Activated CD8-positive, alpha-beta memory T cell treated with anti-CD3 and anti-CD28 coated beads, Interleukin-2, amount 50 U/mL, for 24 hours (primary cell): ENCODE measurements at regions not wholly inside any gene's neighbourhood (a gene's known extent, or its start where the extent isn't known, plus 50 kb on each side); places are given as distances from the start of the nearest gene placed in this dataset.
"Not testable (repeated sequence)": the region's sequence is repeated elsewhere in the genome, so short reads cannot be mapped to it uniquely, and the experiment has no call there.

Experiments
- DNase-seq: peaks from one replicate; pipeline ENCODE4 v3.0.0-alpha.2; 2020; ENCODE audit errors: extremely low read depth

- DNase-seq, result no peak
Measured at GRCh38 chr1:234920136-234920842, 208.3 kb downstream of the TOMM20 start.

GRCh38 chr1:234918961-234919761 lies 209.5 kb downstream of the TOMM20 start:
- DNase-seq, result no peak

- no peak for DNase-seq
Measured at GRCh38 chr1:234918181-234918841, 210.3 kb downstream of the TOMM20 start.

- no peak for DNase-seq
Measured at GRCh38 chr1:234917495-234918180, 211.0 kb downstream of the TOMM20 start.

- no peak for DNase-seq
Measured at GRCh38 chr1:234916840-234917239, 211.8 kb downstream of the TOMM20 start.

DNA sequence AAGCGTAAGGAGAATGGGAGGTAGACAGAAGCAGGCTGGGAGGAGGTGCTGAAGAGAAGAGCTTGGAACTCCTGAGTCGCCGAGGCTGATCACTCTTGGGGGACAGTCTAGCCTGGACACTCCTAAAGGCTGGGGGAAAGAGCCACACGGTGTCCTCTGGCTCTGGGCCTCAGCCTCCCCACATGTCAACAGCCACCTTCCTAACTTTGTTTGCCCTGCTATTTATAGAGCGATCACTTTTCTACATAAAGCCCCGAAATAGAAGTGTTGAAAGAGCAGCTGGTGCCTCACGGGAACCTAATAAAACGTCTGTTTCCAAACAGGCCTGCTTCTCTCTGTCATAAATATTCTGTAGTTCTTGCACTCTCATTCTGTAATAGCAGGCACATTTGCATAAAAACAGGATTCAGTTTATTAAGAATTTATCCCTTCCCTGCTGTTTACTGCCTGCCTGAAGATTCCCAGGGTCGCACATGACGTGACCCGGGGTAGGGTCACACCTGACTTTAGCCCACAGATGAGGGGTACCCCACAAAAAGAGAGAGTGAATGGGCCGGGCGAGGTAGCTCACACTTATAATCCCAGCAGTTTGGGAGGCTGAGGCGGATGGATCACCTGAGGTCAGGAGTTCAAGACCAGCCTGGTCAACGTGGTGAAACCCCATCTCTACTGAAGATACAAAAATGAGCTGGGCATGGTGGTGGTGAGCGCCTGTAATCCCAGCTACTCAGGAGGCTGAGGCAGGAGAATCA lies 212.5 kb downstream of the TOMM20 start:
- no peak for DNase-seq

DNA sequence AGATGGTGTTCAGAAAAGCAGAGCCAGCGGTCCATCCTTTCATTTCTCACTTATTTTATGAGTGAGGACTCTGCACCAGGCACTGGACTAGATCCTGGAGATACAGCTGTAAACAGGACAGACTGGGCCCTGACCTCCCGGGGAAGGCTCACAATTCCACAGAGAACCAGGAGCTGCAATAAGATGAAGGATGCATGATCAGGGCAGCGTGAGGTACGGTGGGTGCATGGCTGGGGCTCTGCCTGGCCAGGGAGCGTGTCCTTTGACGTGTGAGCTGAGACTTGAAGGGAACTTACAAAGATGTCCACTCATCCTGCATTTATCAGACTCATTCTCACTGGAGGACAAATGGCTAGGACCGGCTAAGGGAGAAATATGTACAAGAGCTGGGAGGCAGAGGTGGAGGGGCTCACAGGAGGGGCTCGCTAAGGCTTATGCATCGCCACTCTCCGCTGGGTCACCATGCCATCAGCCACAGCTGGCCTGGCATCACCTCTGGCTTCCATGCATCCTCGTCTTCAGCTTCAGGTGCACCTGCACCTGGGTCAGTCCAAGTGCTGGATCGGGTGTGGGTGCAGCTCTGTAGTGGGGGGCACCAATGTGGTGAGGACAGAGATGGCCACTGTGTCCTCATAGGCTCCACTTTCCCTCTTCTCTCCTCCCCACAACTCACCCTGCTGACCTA lies 213.9 kb downstream of the TOMM20 start:
- DNase-seq, result no peak

DNA sequence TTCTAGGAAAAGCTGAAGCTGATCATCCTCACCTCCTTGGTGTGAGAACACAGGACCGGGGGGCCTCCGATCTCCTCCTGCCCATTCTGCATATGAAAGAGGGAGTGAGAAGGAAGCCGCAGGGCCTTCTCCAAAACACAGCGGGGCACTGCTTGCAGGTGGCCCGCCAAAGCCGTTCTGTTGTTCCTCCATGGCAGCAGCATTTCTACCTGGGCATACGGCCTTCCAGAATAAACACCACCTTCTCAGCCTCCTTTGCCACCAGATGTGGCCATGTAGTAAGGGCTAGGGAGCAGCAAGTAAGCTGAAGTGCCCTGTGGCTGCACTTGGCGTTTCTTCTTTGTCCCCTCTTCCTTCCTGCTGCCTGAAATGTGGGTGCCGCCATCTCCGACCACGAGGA lies 214.9 kb downstream of the TOMM20 start:
- no peak for DNase-seq

- no peak for DNase-seq
Measured at GRCh38 chr1:234913278-234913649, 215.4 kb downstream of the TOMM20 start.

DNA sequence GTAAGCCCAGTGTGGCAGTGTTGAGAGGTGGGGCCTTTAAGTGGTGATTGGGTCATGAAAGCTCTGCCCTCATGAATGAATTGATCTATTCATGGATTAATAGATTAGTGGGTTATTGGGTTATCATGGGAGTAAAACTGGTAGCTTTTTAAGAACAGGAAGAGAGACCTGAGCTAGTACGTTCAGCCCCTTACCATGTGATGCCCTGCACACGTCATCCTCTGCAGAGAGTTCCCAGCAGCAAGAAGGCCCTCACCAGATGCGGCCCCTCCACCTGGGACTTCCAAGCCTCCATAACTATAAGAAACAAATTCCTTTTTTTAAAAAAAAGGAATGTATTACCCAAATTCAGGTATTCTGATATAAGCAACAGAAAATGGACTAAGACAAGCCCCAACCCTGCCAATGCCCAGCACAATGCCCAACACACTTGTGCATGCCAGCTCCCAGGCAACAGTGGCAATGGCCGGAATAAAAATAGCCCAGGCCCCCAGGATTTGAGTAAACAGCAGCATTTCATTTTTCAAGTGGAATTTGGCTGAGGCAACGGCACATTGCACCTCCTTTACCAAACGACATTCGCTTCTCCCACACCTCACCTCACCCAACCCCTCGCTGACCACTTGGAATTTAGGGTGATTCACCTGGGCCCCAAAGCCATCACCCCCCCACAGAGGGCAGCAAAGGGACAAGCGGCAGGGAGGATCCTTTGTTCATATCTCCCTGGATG lies 215.9 kb downstream of the TOMM20 start:
- DNase-seq, result no peak

GRCh38 chr1:234911787-234912186 lies 216.8 kb downstream of the TOMM20 start:
- no peak for DNase-seq

GRCh38 chr1:234911136-234911535 lies 217.5 kb downstream of the TOMM20 start:
- DNase-seq, result not testable (repeated sequence)

DNA sequence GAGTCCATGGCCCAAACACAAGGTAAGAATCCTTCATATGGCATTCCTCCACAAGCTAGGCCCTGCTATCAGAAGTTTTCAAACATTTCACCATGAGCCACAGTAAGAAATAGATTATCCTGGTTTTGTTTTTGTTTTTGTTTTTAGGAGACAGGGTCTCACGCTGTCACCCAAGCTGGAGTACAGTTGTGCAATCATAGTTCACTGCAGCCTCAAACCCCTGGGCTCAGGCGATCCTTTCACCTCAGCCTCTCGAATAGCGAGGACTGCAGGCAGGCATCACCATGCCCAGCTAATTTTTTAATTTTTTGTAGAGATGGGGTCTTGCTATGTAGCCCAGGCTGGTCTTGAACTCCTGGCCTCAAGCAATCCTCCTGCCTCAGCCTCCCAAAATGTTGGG lies 218.8 kb downstream of the TOMM20 start:
- DNase-seq, result no peak

- no peak for DNase-seq
Measured at GRCh38 chr1:234909307-234909810, 219.3 kb downstream of the TOMM20 start.

DNA sequence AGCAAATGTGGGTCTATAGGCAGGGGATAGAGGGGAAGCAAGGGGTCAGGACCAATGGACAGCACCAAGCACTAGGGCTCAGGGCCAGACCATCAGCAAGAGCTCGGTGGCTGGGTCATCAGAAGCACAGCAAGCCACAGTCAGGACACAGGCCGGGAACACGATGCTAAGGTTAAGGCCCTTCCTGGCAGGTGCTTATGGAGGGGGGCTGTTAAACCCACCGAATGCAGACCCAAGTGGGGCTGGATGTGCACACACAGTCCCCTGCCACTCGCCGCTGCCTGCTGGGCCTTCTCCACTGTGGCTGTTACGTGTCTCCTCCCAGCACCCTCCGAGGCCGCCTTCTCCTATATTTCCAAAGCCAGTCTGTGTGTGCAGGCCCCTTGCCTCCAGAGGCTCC lies 220.1 kb downstream of the TOMM20 start:
- no peak for DNase-seq

GRCh38 chr1:234907940-234908405 lies 220.7 kb downstream of the TOMM20 start:
- no peak for DNase-seq

- DNase-seq, result no peak
Measured at GRCh38 chr1:234907208-234907939, 221.3 kb downstream of the TOMM20 start.

- no peak for DNase-seq
Measured at GRCh38 chr1:234906654-234907053, 222.0 kb downstream of the TOMM20 start.
